ENCODE measurements at regions not wholly inside any gene's neighbourhood (a gene's known extent, or its start where the extent isn't known, plus 50 kb on each side); places are given as distances from the start of the nearest gene placed in this dataset.

GRCh38 chr4:151911970-151912369 is 151.2 kb upstream of the GATB start:
- TF ChIP-seq EGR1 (IDR thresholded peaks at IDR 0.05; ENCODE audit: low read depth) = no peak
- TF ChIP-seq CEBPB (IDR thresholded peaks at IDR 0.05; ENCODE audit: low read depth) = no peak
- TF ChIP-seq, protein P1, sequence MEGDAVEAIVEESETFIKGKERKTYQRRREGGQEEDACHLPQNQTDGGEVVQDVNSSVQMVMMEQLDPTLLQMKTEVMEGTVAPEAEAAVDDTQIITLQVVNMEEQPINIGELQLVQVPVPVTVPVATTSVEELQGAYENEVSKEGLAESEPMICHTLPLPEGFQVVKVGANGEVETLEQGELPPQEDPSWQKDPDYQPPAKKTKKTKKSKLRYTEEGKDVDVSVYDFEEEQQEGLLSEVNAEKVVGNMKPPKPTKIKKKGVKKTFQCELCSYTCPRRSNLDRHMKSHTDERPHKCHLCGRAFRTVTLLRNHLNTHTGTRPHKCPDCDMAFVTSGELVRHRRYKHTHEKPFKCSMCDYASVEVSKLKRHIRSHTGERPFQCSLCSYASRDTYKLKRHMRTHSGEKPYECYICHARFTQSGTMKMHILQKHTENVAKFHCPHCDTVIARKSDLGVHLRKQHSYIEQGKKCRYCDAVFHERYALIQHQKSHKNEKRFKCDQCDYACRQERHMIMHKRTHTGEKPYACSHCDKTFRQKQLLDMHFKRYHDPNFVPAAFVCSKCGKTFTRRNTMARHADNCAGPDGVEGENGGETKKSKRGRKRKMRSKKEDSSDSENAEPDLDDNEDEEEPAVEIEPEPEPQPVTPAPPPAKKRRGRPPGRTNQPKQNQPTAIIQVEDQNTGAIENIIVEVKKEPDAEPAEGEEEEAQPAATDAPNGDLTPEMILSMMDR (IDR thresholded peaks at IDR 0.05 in 2 of 3, conservative IDR thresholded peaks at IDR 0.05 in 1 of 3; ENCODE audit: borderline replicate concordance in 1 of 3, insufficient read depth in 1 of 3, low read depth in 2 of 3, low read length in 2 of 3) = no peak
- no peak for TF ChIP-seq YY1 (IDR thresholded peaks at IDR 0.05; ENCODE audit: extremely low read depth, insufficient replicate concordance, low read depth, low read length)
- TF ChIP-seq REST (IDR thresholded peaks at IDR 0.05; ENCODE audit: low read depth) = no peak
- no peak for TF ChIP-seq POLR2AphosphoS5 (IDR thresholded peaks at IDR 0.05; ENCODE audit: low read depth, low read length)
- TF ChIP-seq TCF7L2 (IDR thresholded peaks at IDR 0.05; ENCODE audit: borderline replicate concordance, extremely low read depth, insufficient read depth, insufficient read length) = no peak
- no peak for TF ChIP-seq POLR2A (IDR thresholded peaks at IDR 0.05; ENCODE audit: borderline replicate concordance, extremely low read depth, insufficient read depth, insufficient read length)
- no peak for TF ChIP-seq EZH2 (IDR thresholded peaks at IDR 0.05)
- no peak for TF ChIP-seq SIN3A (IDR thresholded peaks at IDR 0.05; ENCODE audit: low read depth)
- no peak for TF ChIP-seq ATF3 (IDR thresholded peaks at IDR 0.05)
- TF ChIP-seq, protein P2, sequence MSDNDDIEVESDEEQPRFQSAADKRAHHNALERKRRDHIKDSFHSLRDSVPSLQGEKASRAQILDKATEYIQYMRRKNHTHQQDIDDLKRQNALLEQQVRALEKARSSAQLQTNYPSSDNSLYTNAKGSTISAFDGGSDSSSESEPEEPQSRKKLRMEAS (IDR thresholded peaks at IDR 0.05) = no peak
